Astrocyte of the cerebellum (primary cell): ENCODE measurements at regions not wholly inside any gene's neighbourhood (a gene's known extent, or its start where the extent isn't known, plus 50 kb on each side); places are given as distances from the start of the nearest gene placed in this dataset.

Experiments
- DNase-seq: peaks from one replicate; pipeline ENCODE4 v3.0.0-alpha.2; 2011; ENCODE audit warnings: low read depth
- H3K4me3 ChIP-seq: 2 replicates; pipeline ENCODE4 v1.5.1; 2011; ENCODE audit warnings: mild to moderate bottlenecking, low read depth, low read length, moderate library complexity
- CTCF ChIP-seq: IDR thresholded peaks from 2 replicates; pipeline ENCODE4 v1.5.1; 2012; ENCODE audit warnings: low read length, low read depth, moderate library complexity, mild to moderate bottlenecking; ENCODE audit errors: missing control alignments
- in situ Hi-C: cut with HindIII; loops from 2 replicates; pipeline ENCODE4 v1.10.0; 2017; ENCODE audit warnings: low sequenced_read_pairs

- no peak for TF ChIP-seq CTCF
- in situ Hi-C loops, result no loop called here
- no peak overlapping the region for H3K4me3 ChIP-seq
- DNase-seq, result no peak
Measured at GRCh38 chr1:38098101-38098847, 51.7 kb upstream of the POU3F1 start.

- no peak for TF ChIP-seq CTCF
- no peak for DNase-seq
- in situ Hi-C loops, result no loop called here
- no peak overlapping the region for H3K4me3 ChIP-seq
Measured at GRCh38 chr1:38097284-38097898, 50.8 kb upstream of the POU3F1 start.
